ENCODE measurements at regions not wholly inside any gene's neighbourhood (a gene's known extent, or its start where the extent isn't known, plus 50 kb on each side); places are given as distances from the start of the nearest gene placed in this dataset.
"Not testable (repeated sequence)": the region's sequence is repeated elsewhere in the genome, so short reads cannot be mapped to it uniquely, and the experiment has no call there.

DNA sequence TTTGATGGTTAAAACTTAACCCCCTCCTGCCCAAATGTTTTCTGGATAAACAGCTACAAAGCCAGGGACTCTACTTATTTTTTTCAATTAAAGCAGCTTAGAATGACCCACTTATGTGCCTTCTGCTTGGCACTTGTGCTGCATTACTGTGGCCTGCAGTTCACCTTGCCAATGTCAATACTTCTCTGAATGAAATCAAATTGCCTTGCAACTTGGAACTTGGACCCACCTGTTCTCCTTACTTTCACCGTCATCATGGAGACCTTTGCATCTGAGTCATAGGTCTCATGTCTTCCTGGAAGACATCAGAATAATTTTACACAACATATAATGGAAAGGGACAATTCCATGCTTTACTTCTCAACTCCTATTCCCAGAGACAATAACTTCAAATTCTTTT lies 92.1 kb upstream of the FHL2 start:
- DNase-seq = no peak

DNA sequence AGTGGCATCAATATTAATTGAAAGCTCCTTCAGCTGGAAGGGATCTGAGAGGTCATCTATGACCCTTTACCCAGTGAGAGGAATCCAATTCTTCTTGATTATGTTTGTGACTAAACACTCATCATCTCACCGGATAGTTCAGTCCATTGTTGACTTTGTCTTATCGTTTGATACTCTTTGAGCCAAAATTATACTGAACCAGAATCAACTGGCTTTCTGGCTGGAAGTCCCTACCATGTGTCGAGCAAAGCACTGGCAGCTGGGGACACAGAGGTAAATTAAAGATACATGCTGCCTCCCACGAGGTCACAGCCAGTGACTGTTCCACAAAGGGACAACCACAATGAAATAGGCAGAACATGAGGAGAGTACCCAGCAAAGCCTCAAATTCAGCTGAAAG lies 91.4 kb upstream of the FHL2 start:
- no peak for DNase-seq

GRCh38 chr2:105489168-105489878 lies 90.5 kb upstream of the FHL2 start:
- no peak for DNase-seq

- no peak for DNase-seq
These were observed 89.4 kb upstream of the FHL2 start for GRCh38 chr2:105488285-105488684.

DNA sequence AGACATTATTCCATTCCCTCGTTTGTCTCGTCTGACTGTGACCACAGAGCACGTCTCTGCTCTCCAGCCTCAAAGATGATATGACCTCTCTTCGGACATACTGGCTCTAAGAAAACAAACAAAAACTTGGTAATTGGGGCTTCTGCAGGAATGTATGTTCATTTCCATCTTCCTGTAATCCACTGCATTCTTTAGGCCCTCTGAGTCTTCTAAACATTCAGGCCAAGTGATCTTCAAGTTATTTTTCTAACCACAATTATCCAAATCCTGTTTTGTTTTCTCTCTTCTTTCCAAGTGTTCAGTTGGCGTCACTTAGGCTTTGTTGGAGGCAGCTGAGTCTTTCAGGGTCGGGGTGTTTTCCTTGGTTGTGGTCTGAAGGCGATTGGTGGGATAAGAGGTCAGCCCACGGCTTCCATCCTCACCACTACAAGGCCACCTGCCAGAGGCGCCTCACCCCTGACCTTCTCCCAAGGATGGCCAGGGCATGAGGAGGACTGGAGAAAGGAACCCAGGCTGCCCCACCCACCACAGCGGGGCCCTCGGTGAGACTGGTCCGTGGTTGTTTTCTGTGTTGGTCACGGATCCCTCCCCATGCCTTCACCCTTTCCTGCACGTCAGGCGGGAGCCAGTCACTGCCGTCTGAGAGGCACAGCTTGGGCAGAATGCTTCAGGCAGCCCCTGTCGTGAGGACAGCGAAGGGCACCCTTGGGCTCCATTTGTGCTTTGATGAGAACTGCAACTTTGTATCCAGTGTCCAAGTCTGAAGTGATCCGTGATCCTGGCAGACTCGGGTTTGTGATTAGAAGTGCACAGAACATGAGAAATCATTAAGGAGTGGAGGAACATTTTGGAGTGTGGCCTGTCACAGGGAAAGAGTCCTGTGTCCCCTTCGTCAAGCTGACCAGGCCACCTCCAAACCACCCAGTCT lies 88.6 kb upstream of the FHL2 start:
- peak; percentile 93 for DNase-seq

DNA sequence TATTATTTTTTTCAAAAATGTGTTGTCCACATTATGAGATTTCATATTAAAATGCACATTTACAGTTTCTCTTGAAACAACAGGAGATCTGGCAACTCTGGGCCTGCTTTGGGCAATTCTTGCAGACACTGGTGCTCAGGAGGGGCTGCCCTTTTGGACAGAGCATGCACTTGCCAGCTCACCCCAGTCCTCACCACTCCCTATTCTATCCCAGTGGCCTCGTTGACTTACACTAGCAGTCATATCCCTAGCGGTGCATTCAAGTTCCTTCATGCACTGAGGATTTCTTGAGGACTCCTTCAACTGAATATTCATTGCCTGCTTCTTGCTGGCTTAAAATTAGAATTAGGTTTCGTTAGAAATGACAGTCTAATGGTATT lies 87.9 kb upstream of the FHL2 start:
- DNase-seq = no peak

DNA sequence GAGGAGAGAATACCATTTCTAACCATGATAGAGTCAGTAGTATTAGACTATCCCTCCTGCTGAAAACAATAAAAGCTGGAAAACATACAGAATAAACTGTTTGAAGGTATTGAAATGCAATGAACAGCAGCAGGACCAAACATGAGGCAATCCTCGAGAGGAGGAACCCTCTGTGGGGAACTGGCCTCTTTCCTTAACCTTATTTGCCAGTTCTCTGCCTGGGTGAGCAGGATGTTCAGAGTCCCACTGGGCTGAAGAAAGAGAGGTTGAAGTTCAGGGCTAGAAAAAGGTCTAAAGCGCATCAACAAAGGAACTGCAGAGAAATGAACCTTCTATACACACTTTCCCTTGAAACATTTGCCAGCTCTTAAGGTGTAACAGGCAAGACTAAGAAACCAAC lies 79.8 kb upstream of the FHL2 start:
- DNase-seq = no peak

- not testable (repeated sequence) for DNase-seq
These were observed 78.3 kb upstream of the FHL2 start for GRCh38 chr2:105477050-105477620.

DNA sequence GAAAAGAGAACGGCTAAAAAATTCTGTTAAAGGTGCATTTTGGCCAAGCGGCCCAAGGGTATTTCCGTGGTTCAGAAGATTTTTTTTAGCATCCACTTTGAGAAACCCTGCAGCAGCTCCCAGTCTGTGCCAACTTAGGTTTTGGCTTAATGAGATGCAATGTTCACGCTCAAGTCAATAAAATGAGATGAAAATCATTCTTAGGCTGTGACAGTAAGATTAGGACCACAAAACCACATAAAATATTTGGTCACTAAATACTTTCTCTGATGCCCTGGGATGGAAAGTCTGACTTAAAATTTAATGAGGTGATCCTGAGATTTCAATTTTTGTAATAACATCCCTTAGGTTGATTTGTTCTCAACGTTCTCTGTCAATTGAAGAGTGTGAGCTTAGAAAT lies 74.2 kb upstream of the FHL2 start:
- no peak for DNase-seq

GRCh38 chr2:105470979-105471378 lies 72.1 kb upstream of the FHL2 start:
- no peak for DNase-seq

- DNase-seq = no peak
These were observed 70.9 kb upstream of the FHL2 start for GRCh38 chr2:105469781-105470180.

DNA sequence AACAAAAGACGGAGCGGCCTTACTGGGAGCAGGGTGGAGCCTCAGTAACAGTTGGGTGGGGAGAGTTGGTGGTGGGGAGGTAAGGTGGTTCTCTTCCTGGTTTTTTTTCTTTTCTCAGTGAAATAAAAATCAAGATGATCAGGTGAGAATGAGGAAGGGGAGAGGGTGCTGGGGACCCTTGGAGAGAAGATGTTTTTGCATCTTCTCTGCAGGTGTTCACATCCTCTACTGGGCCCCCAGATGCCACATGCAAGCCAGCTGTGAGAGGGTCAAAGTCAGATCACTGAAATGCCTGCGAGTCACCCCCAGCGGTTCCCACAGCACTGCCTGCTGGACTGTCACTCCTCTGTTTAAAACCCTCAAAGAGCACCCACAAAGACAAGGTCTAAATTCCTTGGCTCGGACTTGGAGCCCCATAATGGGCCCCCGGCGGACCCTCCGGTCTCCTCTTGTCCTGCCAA lies 69.8 kb upstream of the FHL2 start:
- DNase-seq = peak; percentile 5

DNA sequence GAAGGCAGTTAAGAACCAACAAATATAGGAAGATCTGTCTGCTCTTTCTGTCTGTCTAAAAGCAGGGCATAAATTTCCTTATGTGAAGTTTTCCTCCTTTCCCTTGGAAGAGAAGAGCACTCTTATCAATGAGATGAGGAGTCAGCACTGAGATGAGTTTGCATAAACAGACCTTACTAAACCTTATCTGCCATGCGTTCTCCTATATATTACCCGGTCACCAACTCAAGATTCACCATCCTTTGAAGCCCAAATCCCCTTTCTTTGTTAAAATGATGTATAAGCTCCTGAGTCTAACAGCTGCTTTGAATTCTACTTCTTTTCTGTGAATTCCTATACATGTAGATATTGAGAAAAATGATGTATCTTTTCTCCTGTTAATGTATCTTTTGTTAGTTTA lies 65.5 kb upstream of the FHL2 start:
- no peak for DNase-seq

GRCh38 chr2:105460048-105460732 lies 61.3 kb upstream of the FHL2 start:
- no peak for DNase-seq

- DNase-seq = no peak
These were observed 59.2 kb upstream of the FHL2 start for GRCh38 chr2:105458076-105458475.

GRCh38 chr2:105455488-105456003 lies 56.7 kb upstream of the FHL2 start:
- peak; percentile 97 for DNase-seq

DNA sequence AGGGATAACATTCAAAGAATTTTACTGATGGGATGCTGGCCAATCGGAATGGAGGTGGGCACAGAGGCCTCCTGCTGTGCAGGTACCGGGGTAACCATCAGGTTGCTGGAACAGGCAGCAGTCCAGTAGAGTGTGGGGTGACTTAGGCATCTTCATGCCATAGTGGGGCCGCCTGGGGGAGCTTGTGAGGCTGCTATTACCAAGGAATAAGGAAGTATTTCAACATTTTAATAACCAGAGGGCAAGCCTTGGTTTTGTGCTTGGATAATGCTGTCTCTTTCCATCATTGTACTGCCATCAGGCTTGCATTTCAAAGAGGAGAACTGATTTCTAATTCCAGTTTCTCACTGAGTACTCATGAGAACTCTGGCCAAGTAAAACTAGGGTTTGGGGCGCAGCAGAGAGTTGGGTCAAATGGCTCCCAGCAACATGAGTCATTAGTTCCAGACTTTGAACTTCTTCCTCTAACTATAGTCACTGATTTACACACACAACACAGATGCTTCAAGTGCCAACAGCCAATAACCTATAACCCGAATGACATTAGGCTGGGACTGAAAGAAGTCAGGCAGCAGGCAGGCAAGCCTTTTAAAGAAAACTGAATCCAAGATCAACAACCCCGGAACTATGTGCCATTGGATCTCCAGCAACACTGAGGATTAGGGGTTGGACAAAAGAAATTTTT lies 56.1 kb upstream of the FHL2 start:
- peak; percentile 83 for DNase-seq

DNA sequence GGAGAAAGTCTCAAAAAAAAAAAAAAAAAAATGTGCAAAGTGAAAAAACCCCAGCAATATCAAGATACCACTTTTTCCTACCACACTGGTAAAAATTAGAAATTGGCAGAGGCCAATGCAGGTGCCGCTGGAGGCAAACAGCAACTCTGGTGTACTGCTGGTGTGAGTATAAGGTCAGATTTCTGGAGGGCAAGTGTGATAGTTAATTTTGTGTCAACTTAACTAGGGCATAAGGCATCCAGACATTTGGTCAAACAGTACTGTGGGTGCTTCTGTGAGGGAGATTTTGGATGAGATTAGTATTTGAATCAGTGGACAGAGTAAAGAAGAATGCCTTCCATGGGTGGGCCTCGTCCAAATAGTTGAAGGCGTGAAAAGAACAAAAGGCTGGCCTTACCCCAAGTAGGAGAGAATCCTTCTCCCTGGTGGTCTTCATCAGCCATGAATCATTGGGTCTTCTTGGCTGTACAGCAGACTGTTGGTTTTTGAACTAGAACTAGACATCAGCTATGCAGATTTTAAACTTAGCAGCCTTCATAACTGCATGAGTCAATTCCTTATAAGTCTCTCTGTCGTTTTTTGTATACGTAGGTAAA lies 52.8 kb upstream of the FHL2 start:
- DNase-seq = no peak

DNA sequence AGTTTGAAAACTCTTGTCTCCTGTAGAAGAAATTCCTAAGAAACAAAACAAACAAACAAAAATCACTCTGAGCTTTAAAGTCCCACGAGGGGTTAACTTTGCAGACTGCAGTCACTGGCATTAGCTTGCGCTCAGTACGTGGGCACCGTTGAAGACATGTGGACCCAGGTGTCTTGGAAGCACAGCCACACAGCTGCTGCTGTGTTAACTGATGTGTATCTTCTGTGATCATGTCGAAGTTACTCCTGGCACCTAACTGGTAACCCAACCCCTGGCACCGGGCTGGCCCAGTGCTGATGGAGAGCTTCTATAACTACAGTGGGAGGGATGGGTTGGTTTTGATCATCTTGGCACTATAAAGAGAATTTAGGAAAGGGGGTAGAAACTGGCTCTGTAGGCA lies 51.6 kb upstream of the FHL2 start:
- no peak for DNase-seq

DNA sequence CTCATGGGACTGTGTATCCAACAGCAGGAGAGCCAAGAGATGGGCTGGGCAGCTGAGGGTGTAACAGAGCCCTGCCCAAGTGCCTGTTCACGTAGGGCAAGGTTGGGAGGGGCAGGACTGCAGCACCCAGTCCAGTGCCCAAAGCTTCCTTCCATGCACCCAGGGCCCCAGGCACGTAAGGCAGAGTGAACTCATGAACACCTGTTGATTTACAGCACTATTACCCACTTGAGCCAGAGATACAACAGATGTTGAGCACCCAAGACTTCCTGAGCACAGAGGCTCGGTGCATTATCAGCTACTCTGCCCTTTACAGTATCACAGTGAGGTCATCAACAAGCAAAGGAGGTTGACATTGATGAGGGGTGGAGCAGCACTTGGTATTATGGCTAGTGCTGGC lies 50.2 kb upstream of the FHL2 start:
- no peak for DNase-seq
